H1 (cell line): ENCODE measurements at regions not wholly inside any gene's neighbourhood (a gene's known extent, or its start where the extent isn't known, plus 50 kb on each side); places are given as distances from the start of the nearest gene placed in this dataset.

Experiments
- CTCF ChIA-PET: fragments of 300-600 bp; sonication (Branson Sonifier 250); formaldehyde crosslinking; loops from one replicate; lab custom pipeline; 2021; ENCODE audit not compliant: partially characterized antibody; lab: Charles Lee
- POLR2A ChIA-PET: fragments of 300-600 bp; sonication (Branson Sonifier 250); formaldehyde crosslinking; loops from one replicate; lab custom pipeline; 2021; ENCODE audit warnings: inconsistent platforms; ENCODE audit not compliant: partially characterized antibody; lab: Charles Lee
- DNase-seq, 2 experiments: peaks; one replicate each; pipeline versions ENCODE4 v3.0.0 to v3.0.0-alpha.2; 2010 to 2022; ENCODE audit warnings: low spot score in 2 of 2, low read depth in 1 of 2, mixed read lengths in 1 of 2
- FAIRE-seq: peaks from 2 replicates; lab custom pipeline; 2011; peaks lifted over from hg19 to GRCh38; lab: Jason Lieb, UNC
- H2AFZ ChIP-seq: 2 replicates; pipeline ENCODE4 v1.8.1; 2012; ENCODE audit warnings: low read length, inconsistent platforms
- H2AK5ac ChIP-seq: 2 replicates; pipeline ENCODE4 v1.6.1; 2013; ENCODE audit warnings: low read depth, low read length
- H2BK120ac ChIP-seq: replicated peaks from 2 replicates; pipeline ENCODE3; 2013; ENCODE audit warnings: low read depth, low read length, inconsistent platforms
- H2BK12ac ChIP-seq: 2 replicates; pipeline ENCODE4 v1.6.1; 2013; ENCODE audit warnings: low read depth, low read length
- H2BK15ac ChIP-seq: 2 replicates; pipeline ENCODE4 v1.6.1; 2013; ENCODE audit warnings: low read length
- H2BK20ac ChIP-seq: 2 replicates; pipeline ENCODE4 v1.6.1; 2013; ENCODE audit warnings: low read length
- H2BK5ac ChIP-seq: 2 replicates; pipeline ENCODE4 v1.6.1; 2013; ENCODE audit warnings: low read depth, low read length
- H3K14ac ChIP-seq: 2 replicates; pipeline ENCODE4 v1.6.1; 2013; ENCODE audit warnings: inconsistent platforms; ENCODE audit not compliant: insufficient read length
- H3K18ac ChIP-seq: 2 replicates; pipeline ENCODE4 v1.6.1; 2013; ENCODE audit warnings: low read length; ENCODE audit errors: extremely low read depth
- H3K23ac ChIP-seq: 2 replicates; pipeline ENCODE4 v1.6.1; 2013; ENCODE audit warnings: inconsistent platforms; ENCODE audit not compliant: insufficient read length
- H3K23me2 ChIP-seq: 2 replicates; pipeline ENCODE4 v1.6.1; 2013; ENCODE audit warnings: low read depth, low read length
- H3K27ac ChIP-seq: 2 replicates; pipeline ENCODE4 v1.6.1; 2011; ENCODE audit warnings: low read depth, low read length, inconsistent platforms
- H3K27me3 ChIP-seq, 4 experiments: replicated peaks in 1 of 4; 1 replicate in 1 of 4; 2 replicates in 3 of 4; pipeline versions ENCODE4 v1.6.1 to v1.8.1; 2011 to 2013; ENCODE audit warnings: low read length in 3 of 4, mild to moderate bottlenecking in 3 of 4, inconsistent platforms in 2 of 4, mixed read lengths in 2 of 4, moderate library complexity in 1 of 4; ENCODE audit not compliant: control insufficient read depth in 3 of 4, insufficient read depth in 3 of 4; ENCODE audit errors: extremely low read depth in 1 of 4
- H3K36me3 ChIP-seq, 4 experiments: 2 replicates each; pipeline versions ENCODE4 v1.6.1 to v1.8.1; 2011 to 2013; ENCODE audit warnings: mild to moderate bottlenecking in 4 of 4, low read length in 3 of 4, moderate library complexity in 2 of 4, control low read depth in 1 of 4, inconsistent platforms in 1 of 4; ENCODE audit not compliant: insufficient read depth in 4 of 4, control insufficient read depth in 2 of 4
- H3K4ac ChIP-seq: replicated peaks from 2 replicates; pipeline ENCODE3; 2013; ENCODE audit warnings: low read length, low read depth, mixed read lengths, inconsistent platforms; ENCODE audit not compliant: insufficient read length
- H3K4me1 ChIP-seq, 4 experiments: replicated peaks in 1 of 4; 1 replicate in 1 of 4; 2 replicates in 3 of 4; pipeline versions ENCODE4 v1.6.1 to v1.8.1; 2011 to 2013; ENCODE audit warnings: low read length in 3 of 4, inconsistent platforms in 2 of 4, mixed read lengths in 1 of 4; ENCODE audit not compliant: insufficient read depth in 4 of 4, control insufficient read depth in 3 of 4
- H3K4me2 ChIP-seq, 2 experiments: 2 replicates each; pipeline versions ENCODE4 v1.6.1 to v1.8.1; 2011 to 2013; ENCODE audit warnings: low read depth in 2 of 2, low read length in 2 of 2, control low read depth in 1 of 2, inconsistent platforms in 1 of 2, mild to moderate bottlenecking in 1 of 2; ENCODE audit not compliant: insufficient read depth in 1 of 2
- H3K4me3 ChIP-seq, 4 experiments: fragments of 200-600, 300-600 bp in 1 of 4; sonication (generic), shearing (Covaris generic), sonication (Bioruptor Twin) in 1 of 4; 2 replicates each; pipeline versions ENCODE4 v1.5.1 to v1.8.1; 2011 to 2016; ENCODE audit warnings: low read length in 4 of 4, low read depth in 3 of 4, control low read depth in 2 of 4, inconsistent platforms in 2 of 4, mild to moderate bottlenecking in 2 of 4, mixed read lengths in 1 of 4, moderate library complexity in 1 of 4; ENCODE audit not compliant: insufficient read depth in 2 of 4; ENCODE audit errors: extremely low read depth in 1 of 4
- H3K56ac ChIP-seq: replicated peaks from 2 replicates; pipeline ENCODE3; 2013; ENCODE audit warnings: low read depth, mild to moderate bottlenecking, mixed read lengths, low read length, inconsistent platforms; ENCODE audit not compliant: insufficient read length
- H3K79me1 ChIP-seq: 2 replicates; pipeline ENCODE4 v1.6.1; 2013; ENCODE audit warnings: low read depth, low read length, control low read depth
- H3K79me2 ChIP-seq, 2 experiments: 2 replicates each; pipeline versions ENCODE4 v1.6.1 to v1.8.1; 2012 to 2013; ENCODE audit warnings: low read length in 2 of 2, mild to moderate bottlenecking in 2 of 2, inconsistent platforms in 1 of 2; ENCODE audit not compliant: insufficient read depth in 2 of 2, control insufficient read depth in 1 of 2
- H3K9ac ChIP-seq, 4 experiments: replicated peaks in 1 of 4; 1 replicate in 1 of 4; 2 replicates in 3 of 4; pipeline versions ENCODE4 v1.6.1 to v1.8.1; 2011 to 2013; ENCODE audit warnings: low read depth in 3 of 4, low read length in 3 of 4, control low read depth in 2 of 4, mild to moderate bottlenecking in 2 of 4, moderate library complexity in 2 of 4, inconsistent platforms in 1 of 4; ENCODE audit errors: extremely low read depth in 1 of 4
- H3K9me3 ChIP-seq, 2 experiments: 2 replicates each; pipeline versions ENCODE4 v1.6.1 to v1.8.1; 2012 to 2013; ENCODE audit warnings: mild to moderate bottlenecking in 2 of 2, moderate library complexity in 2 of 2, control low read depth in 1 of 2, inconsistent platforms in 1 of 2, low read depth in 1 of 2, low read length in 1 of 2, mixed read lengths in 1 of 2; ENCODE audit not compliant: insufficient read depth in 2 of 2
- H4K20me1 ChIP-seq, 2 experiments: replicated peaks in 1 of 2; 2 replicates each; pipeline versions ENCODE3 to v1.8.1; 2011 to 2013; ENCODE audit warnings: inconsistent platforms in 2 of 2, low read length in 2 of 2, mild to moderate bottlenecking in 1 of 2; ENCODE audit not compliant: insufficient read depth in 2 of 2, control insufficient read depth in 1 of 2
- H4K5ac ChIP-seq: 2 replicates; pipeline ENCODE4 v1.6.1; 2013; ENCODE audit warnings: low read length, low read depth, mixed read lengths, inconsistent platforms; ENCODE audit not compliant: insufficient read length
- H4K8ac ChIP-seq: 2 replicates; pipeline ENCODE4 v1.8.0; 2013; ENCODE audit warnings: mild to moderate bottlenecking, moderate library complexity, low read length, inconsistent platforms; ENCODE audit not compliant: insufficient read depth; ENCODE audit errors: extremely low read depth
- H4K91ac ChIP-seq: replicated peaks from 2 replicates; pipeline ENCODE3; 2013; ENCODE audit warnings: low read length, mixed read lengths, inconsistent platforms; ENCODE audit not compliant: insufficient read length
- KDM4A ChIP-seq: IDR thresholded peaks from one replicate; pipeline ENCODE4 v1.7.1; 2012; ENCODE audit warnings: low read depth, mild to moderate bottlenecking, moderate library complexity, low read length, inconsistent platforms; ENCODE audit not compliant: severe bottlenecking
- RAD21 ChIP-seq, 2 experiments: IDR thresholded peaks in 1 of 2; conservative IDR thresholded peaks in 1 of 2; 2 replicates each; pipeline ENCODE4 v1.6.1; 2011; ENCODE audit warnings: low read depth in 2 of 2, low read length in 2 of 2, improper control_type of control experiment in 1 of 2, inconsistent platforms in 1 of 2, mild to moderate bottlenecking in 1 of 2, moderate library complexity in 1 of 2
- WGBS, 2 experiments: shearing (Covaris generic) in 1 of 2; methylation state at CpG; one replicate each; pipeline versions ENCODE4 v1.1.6 to v1.1.7; 2013 to 2015; ENCODE audit warnings: low lambda C conversion rate in 2 of 2, mixed read lengths in 2 of 2, inconsistent platforms in 1 of 2, low coverage in 1 of 2, missing lambda C conversion rate in 1 of 2; ENCODE audit not compliant: insufficient replicate concordance in 2 of 2, insufficient coverage in 1 of 2, insufficient read length in 1 of 2; ENCODE audit errors: extremely low coverage in 1 of 2, missing lambda C conversion rate in 1 of 2; 5-methylcytosine and 5-hydroxymethylcytosine counted together
- TF ChIP-seq, protein P1 (sequence below), 3 experiments: IDR thresholded peaks; 1 replicate in 2 of 3; 2 replicates in 1 of 3; pipeline versions ENCODE4 v1.5.1 to v1.6.1; 2011; ENCODE audit warnings: low read length in 3 of 3, mild to moderate bottlenecking in 3 of 3, inconsistent platforms in 2 of 3, low read depth in 1 of 3, moderate library complexity in 1 of 3; ENCODE audit not compliant: insufficient read depth in 1 of 3; ENCODE audit errors: control extremely low read depth in 1 of 3

GRCh38 chr1:188782220-188782841, 1695.3 kb downstream of the BRINP3 start:
- Histone ChIP-seq H3K9ac (no peak overlapping the region), H3K79me2 (no peaks in the 10 kb centered on the region), H3K4ac (no peak overlapping the region), H2AK5ac (no peak overlapping the region), H3K56ac (no peak overlapping the region), H2AFZ (no peak overlapping the region), H3K14ac (no peak overlapping the region), H3K4me1 (no peaks in the 10 kb centered on the region), H3K23ac (no peak overlapping the region), H4K20me1 (no peaks in the 10 kb centered on the region), H3K4me3 (no peak overlapping the region), H3K27me3 (no peaks in the 10 kb centered on the region), H3K23me2 (no peaks in the 10 kb centered on the region), H3K18ac (no peak overlapping the region), H3K27ac (no peak overlapping the region), H2BK20ac (no peak overlapping the region), H2BK5ac (no peak overlapping the region), H2BK12ac (no peak overlapping the region), H4K5ac (no peak overlapping the region), H3K36me3 (no peaks in the 10 kb centered on the region), H4K91ac (no peak overlapping the region), H3K9me3 (no peaks in the 10 kb centered on the region), H3K79me1 (no peaks in the 10 kb centered on the region), H2BK15ac (no peak overlapping the region), H2BK120ac (no peak overlapping the region), H3K4me2 (no peak overlapping the region), H4K8ac (no peak overlapping the region)
- TF ChIP-seq RAD21 (IDR thresholded peaks at IDR 0.05 in 1 of 2, conservative IDR thresholded peaks at IDR 0.05 in 1 of 2; ENCODE audit: low read depth in 2 of 2, low read length in 2 of 2) (peak; percentile 71 to 83), KDM4A (no peak)
- TF ChIP-seq, protein P1, sequence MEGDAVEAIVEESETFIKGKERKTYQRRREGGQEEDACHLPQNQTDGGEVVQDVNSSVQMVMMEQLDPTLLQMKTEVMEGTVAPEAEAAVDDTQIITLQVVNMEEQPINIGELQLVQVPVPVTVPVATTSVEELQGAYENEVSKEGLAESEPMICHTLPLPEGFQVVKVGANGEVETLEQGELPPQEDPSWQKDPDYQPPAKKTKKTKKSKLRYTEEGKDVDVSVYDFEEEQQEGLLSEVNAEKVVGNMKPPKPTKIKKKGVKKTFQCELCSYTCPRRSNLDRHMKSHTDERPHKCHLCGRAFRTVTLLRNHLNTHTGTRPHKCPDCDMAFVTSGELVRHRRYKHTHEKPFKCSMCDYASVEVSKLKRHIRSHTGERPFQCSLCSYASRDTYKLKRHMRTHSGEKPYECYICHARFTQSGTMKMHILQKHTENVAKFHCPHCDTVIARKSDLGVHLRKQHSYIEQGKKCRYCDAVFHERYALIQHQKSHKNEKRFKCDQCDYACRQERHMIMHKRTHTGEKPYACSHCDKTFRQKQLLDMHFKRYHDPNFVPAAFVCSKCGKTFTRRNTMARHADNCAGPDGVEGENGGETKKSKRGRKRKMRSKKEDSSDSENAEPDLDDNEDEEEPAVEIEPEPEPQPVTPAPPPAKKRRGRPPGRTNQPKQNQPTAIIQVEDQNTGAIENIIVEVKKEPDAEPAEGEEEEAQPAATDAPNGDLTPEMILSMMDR (IDR thresholded peaks at IDR 0.05; ENCODE audit: control extremely low read depth in 1 of 3, insufficient read depth in 1 of 3, low read depth in 1 of 3, low read length in 3 of 3) = peak; percentile 51 to 86 (median 63)
- DNase-seq = peak in 1 of 2 experiments; percentile 23
- ChIA-PET POLR2A (no interaction called here), CTCF (interaction anchor here (0.6 to 2.5 kb wide), 30 partner anchors 8 to 757 kb away, joined by 3 to 13 read pairs (median 3); no protein-coding TSS in a partner anchor)
- peak; percentile 81 for FAIRE-seq
- WGBS, 2 experiments = 54% methylated on average over 6 of the region's 6 CpGs; no CpG with 5 or more reads in 1 of the 2 experiments
